GM19240 (cell line): ENCODE measurements at regions not wholly inside any gene's neighbourhood (a gene's known extent, or its start where the extent isn't known, plus 50 kb on each side); places are given as distances from the start of the nearest gene placed in this dataset.

Experiments used
- DNase-seq: peaks from one replicate; pipeline ENCODE4 v3.0.0; 2011; ENCODE audit warnings: low spot score; ENCODE audit not compliant: insufficient read length

- no peak for DNase-seq
Observed at GRCh38 chr12:89893972-89894706, 185.5 kb upstream of the ATP2B1 start.

DNA sequence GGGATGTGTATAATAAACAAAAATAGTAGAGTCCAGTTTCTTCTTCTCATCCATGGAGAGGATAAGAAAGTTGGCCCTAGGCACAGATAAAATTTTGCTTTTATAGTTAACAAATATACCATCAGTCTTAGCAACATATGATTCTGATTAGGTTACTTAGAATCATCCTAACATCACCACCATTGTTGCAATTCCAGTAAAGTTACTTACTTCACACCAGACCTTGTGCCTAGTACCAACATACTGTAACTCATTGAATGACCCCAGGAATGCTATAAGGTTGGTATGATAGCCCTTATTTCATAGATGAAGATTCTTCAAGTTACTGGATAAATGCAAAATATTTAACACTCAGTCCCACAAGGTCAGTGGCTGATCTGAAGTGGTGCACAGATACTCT lies 183.8 kb upstream of the ATP2B1 start:
- no peak for DNase-seq

- no peak for DNase-seq
Observed at GRCh38 chr12:89891933-89892332, 183.3 kb upstream of the ATP2B1 start.

- DNase-seq, result no peak
Observed at GRCh38 chr12:89890161-89890560, 181.5 kb upstream of the ATP2B1 start.

GRCh38 chr12:89889062-89889461 lies 180.4 kb upstream of the ATP2B1 start:
- DNase-seq, result no peak

DNA sequence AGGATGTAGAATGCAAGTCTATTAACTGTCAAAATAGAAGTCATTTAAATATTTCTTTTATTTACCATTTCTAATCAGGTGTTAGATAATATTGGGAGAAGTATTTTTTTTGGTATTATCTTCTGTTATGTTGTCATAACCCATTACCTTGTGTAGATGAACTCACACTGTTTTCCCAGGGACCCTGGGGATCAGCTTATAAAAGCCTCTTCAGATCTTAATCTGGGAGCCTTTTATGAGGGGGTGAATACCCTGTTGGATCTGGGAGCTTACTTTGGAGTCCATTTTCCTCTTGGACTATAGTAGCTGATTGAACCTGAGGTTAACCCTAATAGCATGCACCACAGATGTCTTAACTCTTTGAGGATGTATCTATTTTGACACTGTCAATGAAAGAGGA lies 176.3 kb upstream of the ATP2B1 start:
- no peak for DNase-seq

GRCh38 chr12:89884416-89884898 lies 175.8 kb upstream of the ATP2B1 start:
- no peak for DNase-seq

DNA sequence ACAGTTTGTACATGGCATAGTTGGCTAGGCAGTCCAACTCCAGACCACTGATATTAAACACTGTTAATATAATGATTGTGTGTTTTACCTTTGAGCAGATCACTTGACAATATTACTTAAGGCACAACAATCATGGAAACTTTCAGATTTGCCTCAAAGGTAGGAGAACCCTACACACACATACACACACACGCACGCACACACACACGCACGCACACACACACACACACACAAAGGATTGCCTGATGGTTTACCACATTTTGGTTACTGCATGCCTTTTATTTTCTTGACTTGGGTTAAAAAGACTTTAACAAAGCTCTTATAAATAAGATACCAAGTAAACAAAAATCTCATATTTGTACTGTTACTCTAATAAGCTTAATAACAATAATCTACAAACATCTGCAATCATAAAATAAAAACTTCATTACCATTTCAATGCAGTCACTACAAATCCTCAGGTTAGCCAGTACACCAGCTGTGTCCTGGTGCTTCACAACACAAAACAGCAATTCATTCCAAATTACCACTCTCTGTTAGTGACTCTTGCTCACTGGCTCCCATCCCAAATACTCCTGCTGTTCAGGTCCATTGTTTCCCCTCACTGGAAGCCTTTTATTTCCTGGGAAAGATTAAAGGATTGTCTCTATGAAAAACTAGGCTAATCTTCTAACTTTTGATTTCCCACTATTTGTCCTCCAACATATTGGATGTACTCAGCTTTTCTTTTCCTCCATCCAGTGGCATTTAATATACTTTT lies 175.2 kb upstream of the ATP2B1 start:
- no peak for DNase-seq

GRCh38 chr12:89882792-89883191 lies 174.2 kb upstream of the ATP2B1 start:
- DNase-seq, result no peak

GRCh38 chr12:89882050-89882449 lies 173.4 kb upstream of the ATP2B1 start:
- no peak for DNase-seq

DNA sequence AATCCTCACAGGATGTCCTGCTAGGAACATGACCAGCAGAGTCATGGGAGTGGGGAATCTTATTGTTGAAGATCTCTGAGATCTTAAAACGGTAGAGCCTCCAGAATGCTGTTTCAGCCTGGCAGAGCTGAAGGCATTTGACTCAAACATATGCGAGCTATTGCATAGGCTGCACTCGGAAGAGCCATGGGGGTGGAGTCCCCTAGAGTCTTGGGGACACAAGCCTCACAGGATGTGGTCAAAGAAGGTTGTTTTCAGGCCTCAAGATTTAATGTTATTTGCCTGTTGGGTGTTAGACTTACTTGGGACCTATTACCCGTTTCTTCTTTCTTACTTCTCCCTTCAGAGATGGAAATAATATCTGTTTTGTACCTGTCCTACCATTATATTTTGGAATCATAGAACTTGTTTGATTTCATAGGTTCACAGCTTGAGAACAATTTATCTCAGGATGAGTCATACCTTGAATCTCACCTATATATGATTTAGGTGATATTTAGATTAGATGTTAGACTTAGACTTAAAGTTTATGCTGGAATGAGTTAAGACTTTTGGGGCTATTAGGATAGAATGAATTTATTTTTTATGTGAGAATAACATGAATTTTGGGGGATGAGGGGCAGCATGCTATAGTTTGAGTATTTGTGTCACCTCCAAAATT lies 172.2 kb upstream of the ATP2B1 start:
- DNase-seq, result peak; percentile 39

GRCh38 chr12:89879766-89880165 lies 171.1 kb upstream of the ATP2B1 start:
- DNase-seq, result no peak

DNA sequence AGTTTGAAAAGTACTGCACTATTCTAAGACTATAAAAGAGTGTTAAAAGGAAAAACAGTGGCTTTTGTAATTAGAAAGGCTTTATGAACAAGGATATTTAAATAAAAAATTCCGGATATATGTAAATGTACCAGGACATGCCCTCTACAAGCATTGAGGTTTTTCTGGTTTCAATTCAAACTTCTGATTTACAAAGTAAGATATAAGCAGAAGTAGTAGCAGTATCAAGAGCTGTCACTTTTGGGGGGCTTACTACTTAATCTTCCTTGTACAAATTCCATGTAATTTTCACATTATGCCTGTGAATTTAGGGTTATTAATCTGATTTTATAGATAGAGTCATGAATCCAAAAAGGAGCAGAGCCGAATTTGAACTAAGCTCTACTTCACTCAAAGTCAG lies 170.3 kb upstream of the ATP2B1 start:
- DNase-seq, result no peak

DNA sequence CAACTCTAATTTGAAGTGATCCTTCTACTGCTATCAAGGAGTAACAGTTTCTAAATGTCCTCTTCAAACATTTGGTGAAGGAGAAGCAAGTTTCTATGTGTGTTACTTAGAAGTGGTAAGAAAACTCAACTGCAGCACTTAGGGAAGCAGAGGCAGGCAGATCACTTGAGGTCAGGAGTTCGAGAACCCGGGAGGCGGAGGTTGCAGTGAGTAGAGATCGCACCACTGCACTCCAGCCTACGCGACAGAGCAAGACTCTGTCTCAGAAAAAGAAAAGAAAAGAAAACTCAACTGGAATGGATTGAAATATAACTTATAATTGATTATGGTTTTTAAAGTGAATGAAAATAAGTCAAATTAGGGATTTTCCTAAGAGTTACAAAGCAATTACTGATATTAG lies 169.7 kb upstream of the ATP2B1 start:
- no peak for DNase-seq

DNA sequence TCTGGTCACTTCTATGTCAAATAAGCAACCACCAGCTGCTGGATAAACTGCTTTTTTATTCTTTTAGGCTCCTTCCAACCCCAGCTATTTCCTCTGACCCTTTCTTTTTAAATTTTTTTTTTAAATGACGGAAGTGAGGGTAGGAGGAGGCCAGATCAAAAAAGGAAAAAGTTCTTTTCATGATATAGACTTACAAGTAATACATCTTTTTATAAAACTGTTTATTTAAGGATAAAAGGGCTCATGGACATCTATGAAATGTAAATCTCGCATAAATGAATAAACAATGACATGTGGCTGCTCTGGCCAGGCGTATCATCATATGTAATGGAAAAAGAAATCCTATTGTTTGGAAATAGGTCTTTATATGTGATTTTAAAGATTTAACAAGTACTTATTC lies 169.0 kb upstream of the ATP2B1 start:
- DNase-seq, result no peak

GRCh38 chr12:89877136-89877535 lies 168.5 kb upstream of the ATP2B1 start:
- DNase-seq, result no peak

- no peak for DNase-seq
Observed at GRCh38 chr12:89875809-89876208, 167.2 kb upstream of the ATP2B1 start.

GRCh38 chr12:89875225-89875624 lies 166.6 kb upstream of the ATP2B1 start:
- DNase-seq, result no peak

DNA sequence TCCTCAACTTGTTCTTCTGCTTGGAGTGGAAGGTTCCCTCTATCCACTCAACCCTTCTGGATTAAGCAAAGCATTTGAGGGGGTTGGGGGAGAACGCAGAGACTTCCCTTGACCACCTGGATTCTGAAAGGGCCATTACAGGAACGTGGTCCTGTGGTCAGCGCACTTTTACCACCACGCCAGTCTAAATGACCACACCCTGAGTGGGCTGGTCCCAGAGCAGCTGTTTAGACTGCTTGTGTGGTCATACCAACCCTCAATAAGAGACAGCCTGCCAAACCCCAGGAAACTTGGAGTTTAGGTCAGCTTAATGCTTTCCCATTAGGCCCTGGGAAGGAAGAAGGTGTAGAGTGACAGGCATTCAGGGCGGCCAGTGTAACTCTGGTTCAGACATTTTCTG lies 165.5 kb upstream of the ATP2B1 start:
- no peak for DNase-seq

DNA sequence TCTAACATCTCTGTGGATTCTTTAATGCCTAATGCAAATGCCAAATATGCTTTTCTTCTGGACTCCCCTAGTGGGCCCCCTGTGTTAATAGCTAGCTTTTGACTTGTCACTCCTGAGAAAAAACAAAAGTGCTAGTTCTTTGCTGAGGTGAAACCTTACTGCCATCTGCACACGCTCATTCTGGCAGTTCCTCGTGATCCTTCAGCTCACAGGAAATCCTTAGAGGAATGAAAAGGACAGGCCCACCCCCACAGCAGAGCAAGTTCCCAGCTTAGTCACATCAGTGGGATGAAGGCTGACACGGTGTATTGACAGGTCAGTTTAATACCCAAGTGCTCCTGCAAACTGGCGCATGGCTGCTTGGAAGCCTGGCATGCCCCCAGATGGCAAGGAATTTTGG lies 165.1 kb upstream of the ATP2B1 start:
- DNase-seq, result no peak

- no peak for DNase-seq
Observed at GRCh38 chr12:89872922-89873630, 164.4 kb upstream of the ATP2B1 start.
